ENCODE measurements at regions not wholly inside any gene's neighbourhood (a gene's known extent, or its start where the extent isn't known, plus 50 kb on each side); places are given as distances from the start of the nearest gene placed in this dataset.

DNA sequence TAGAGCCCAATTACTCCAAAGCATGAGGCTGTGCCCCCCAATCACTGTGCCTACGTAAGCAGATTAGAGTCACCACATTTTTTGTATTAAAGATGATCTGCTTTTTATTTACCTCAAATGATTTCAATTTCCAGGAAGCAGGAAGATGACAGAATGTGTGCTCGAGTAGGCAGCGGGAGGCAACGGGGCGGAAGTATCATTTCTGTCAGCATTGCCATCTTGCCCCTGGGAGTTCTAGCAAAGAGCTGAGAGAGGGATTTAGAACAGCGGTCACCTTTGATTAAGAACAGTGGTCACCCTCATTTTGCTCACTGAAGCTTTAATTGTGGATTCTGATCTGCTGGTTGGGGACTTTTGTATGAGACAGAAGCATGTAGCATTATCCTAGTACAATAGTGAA is 117.1 kb upstream of the FAM13C start:
- Histone ChIP-seq H4K20me1 (ENCODE audit: insufficient read depth) (no peaks in the 10 kb centered on the region), H3K9me2 (no peaks in the 10 kb centered on the region), H3K27ac (ENCODE audit: low read depth in 2 of 2, low read length in 1 of 2) (no peak overlapping the region), H3K4me1 (ENCODE audit: control insufficient read depth in 1 of 2, insufficient read depth in 2 of 2, low read depth in 1 of 2, low read length in 1 of 2) (no peaks in the 10 kb centered on the region; a peak in 1 of 4 replicates), H3K27me3 (ENCODE audit: insufficient read depth) (no peaks in the 10 kb centered on the region), H3K9ac (no peak overlapping the region), H3F3A (replicated peaks; ENCODE audit: insufficient read depth) (no peaks in the 10 kb centered on the region), H3K4me3 (ENCODE audit: low read depth in 2 of 2, low read length in 1 of 2) (no peak overlapping the region), H3K36me3 (replicated peaks in 1 of 2; ENCODE audit: control insufficient read depth in 1 of 2, insufficient read depth in 2 of 2, low read length in 1 of 2) (no peaks in the 10 kb centered on the region), H3K79me2 (ENCODE audit: insufficient read depth) (no peaks in the 10 kb centered on the region), H2AFZ (ENCODE audit: low read depth) (no peak overlapping the region), H3K4me2 (no peak overlapping the region), H3K9me3 (no peaks in the 10 kb centered on the region)
- ChIA-PET CTCF (no interaction called here), POLR2A (no interaction called here)
- DNase-seq, result no peak
- 85% methylated on average over 6 of the region's 6 CpGs for WGBS (ENCODE audit: low lambda C conversion rate)
- no peak for TF ChIP-seq CHD2 (IDR thresholded peaks at IDR 0.05; ENCODE audit: low read length, partially characterized antibody)
- no peak for TF ChIP-seq MXI1 (IDR thresholded peaks at IDR 0.05; ENCODE audit: low read depth, low read length)
- TF ChIP-seq ELF1 (IDR thresholded peaks at IDR 0.05), result no peak
- TF ChIP-seq, protein P1, sequence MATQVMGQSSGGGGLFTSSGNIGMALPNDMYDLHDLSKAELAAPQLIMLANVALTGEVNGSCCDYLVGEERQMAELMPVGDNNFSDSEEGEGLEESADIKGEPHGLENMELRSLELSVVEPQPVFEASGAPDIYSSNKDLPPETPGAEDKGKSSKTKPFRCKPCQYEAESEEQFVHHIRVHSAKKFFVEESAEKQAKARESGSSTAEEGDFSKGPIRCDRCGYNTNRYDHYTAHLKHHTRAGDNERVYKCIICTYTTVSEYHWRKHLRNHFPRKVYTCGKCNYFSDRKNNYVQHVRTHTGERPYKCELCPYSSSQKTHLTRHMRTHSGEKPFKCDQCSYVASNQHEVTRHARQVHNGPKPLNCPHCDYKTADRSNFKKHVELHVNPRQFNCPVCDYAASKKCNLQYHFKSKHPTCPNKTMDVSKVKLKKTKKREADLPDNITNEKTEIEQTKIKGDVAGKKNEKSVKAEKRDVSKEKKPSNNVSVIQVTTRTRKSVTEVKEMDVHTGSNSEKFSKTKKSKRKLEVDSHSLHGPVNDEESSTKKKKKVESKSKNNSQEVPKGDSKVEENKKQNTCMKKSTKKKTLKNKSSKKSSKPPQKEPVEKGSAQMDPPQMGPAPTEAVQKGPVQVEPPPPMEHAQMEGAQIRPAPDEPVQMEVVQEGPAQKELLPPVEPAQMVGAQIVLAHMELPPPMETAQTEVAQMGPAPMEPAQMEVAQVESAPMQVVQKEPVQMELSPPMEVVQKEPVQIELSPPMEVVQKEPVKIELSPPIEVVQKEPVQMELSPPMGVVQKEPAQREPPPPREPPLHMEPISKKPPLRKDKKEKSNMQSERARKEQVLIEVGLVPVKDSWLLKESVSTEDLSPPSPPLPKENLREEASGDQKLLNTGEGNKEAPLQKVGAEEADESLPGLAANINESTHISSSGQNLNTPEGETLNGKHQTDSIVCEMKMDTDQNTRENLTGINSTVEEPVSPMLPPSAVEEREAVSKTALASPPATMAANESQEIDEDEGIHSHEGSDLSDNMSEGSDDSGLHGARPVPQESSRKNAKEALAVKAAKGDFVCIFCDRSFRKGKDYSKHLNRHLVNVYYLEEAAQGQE (IDR thresholded peaks at IDR 0.05; ENCODE audit: low read depth, low read length), result no peak
- TF ChIP-seq TCF12 (IDR thresholded peaks at IDR 0.05), result no peak
- no peak for TF ChIP-seq EZH2phosphoT487 (IDR thresholded peaks at IDR 0.05; ENCODE audit: borderline replicate concordance, low read depth)
- TF ChIP-seq, protein P2, sequence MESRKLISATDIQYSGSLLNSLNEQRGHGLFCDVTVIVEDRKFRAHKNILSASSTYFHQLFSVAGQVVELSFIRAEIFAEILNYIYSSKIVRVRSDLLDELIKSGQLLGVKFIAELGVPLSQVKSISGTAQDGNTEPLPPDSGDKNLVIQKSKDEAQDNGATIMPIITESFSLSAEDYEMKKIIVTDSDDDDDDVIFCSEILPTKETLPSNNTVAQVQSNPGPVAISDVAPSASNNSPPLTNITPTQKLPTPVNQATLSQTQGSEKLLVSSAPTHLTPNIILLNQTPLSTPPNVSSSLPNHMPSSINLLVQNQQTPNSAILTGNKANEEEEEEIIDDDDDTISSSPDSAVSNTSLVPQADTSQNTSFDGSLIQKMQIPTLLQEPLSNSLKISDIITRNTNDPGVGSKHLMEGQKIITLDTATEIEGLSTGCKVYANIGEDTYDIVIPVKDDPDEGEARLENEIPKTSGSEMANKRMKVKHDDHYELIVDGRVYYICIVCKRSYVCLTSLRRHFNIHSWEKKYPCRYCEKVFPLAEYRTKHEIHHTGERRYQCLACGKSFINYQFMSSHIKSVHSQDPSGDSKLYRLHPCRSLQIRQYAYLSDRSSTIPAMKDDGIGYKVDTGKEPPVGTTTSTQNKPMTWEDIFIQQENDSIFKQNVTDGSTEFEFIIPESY (IDR thresholded peaks at IDR 0.05; ENCODE audit: borderline replicate concordance, low read depth), result no peak
- no peak for TF ChIP-seq NFIC (IDR thresholded peaks at IDR 0.05; ENCODE audit: borderline replicate concordance)
- no peak for TF ChIP-seq TEAD4 (IDR thresholded peaks at IDR 0.05; ENCODE audit: borderline replicate concordance, insufficient read depth)
- no peak for TF ChIP-seq GABPA (IDR thresholded peaks at IDR 0.05; ENCODE audit: low read depth)
- TF ChIP-seq SMC3 (IDR thresholded peaks at IDR 0.05; ENCODE audit: low read depth, low read length), result no peak
- TF ChIP-seq EP300 (IDR thresholded peaks at IDR 0.05; ENCODE audit: borderline replicate concordance in 1 of 2, low read depth in 1 of 2, low read length in 1 of 2), result no peak
- no peak for TF ChIP-seq JUND (IDR thresholded peaks at IDR 0.05)
- no peak for TF ChIP-seq RXRA (IDR thresholded peaks at IDR 0.05; ENCODE audit: borderline replicate concordance, low read depth)

Measured in SK-N-SH (cell line).